Upper lobe of left lung (tissue), 6 donors: ENCODE measurements at regions not wholly inside any gene's neighbourhood (a gene's known extent, or its start where the extent isn't known, plus 50 kb on each side); places are given as distances from the start of the nearest gene placed in this dataset.
A peak's percentile ranks its signal among the peaks of the same experiment; 100 is the strongest.

Source experiments
- ATAC-seq, 2 donors: fragments of 200-7000 bp; cut with Tn5 transposase; one replicate each; pipeline ENCODE4 v1.9.1; 2022; ENCODE audit warnings: mild to moderate bottlenecking in 2 of 2, moderate library complexity in 2 of 2; ENCODE audit not compliant: low FRiP score in 2 of 2
- DNase-seq, 2 donors: peaks; one replicate each; pipeline ENCODE4 v3.0.0-alpha.2; 2019 to 2020
- H3K27ac ChIP-seq, 4 donors: fragments of 200-600 bp; sonication (generic); one replicate each; pipeline ENCODE4 v1.5.1; 2016 to 2019
- H3K27me3 ChIP-seq, 4 donors: fragments of 200-600 bp; sonication (generic); one replicate each; pipeline ENCODE4 v1.5.1; 2017 to 2019
- H3K36me3 ChIP-seq, 4 donors: fragments of 200-600 bp; sonication (generic); one replicate each; pipeline ENCODE4 v1.5.1; 2016 to 2019
- H3K4me1 ChIP-seq, 4 donors: fragments of 200-600 bp; sonication (generic); one replicate each; pipeline ENCODE4 v1.5.1; 2018 to 2019
- H3K4me3 ChIP-seq, 4 donors: fragments of 200-600 bp; sonication (generic); one replicate each; pipeline ENCODE4 v1.5.1; 2017 to 2019; ENCODE audit warnings: mild to moderate bottlenecking in 2 of 4, moderate library complexity in 1 of 4
- H3K9me3 ChIP-seq, 4 donors: fragments of 200-600 bp; sonication (generic); one replicate each; pipeline ENCODE4 v1.5.1; 2018 to 2019
- EP300 ChIP-seq, 4 donors: sonication (generic); formaldehyde crosslinking; IDR thresholded peaks; one replicate each; pipeline ENCODE4 v1.5.1; 2017; ENCODE audit warnings: antibody characterized with exemption in 4 of 4, control low read depth in 2 of 4
- POLR2A ChIP-seq, 4 donors: fragments of 450-650 bp; IDR thresholded peaks; one replicate each; pipeline ENCODE4 v1.5.1; 2016 to 2017; ENCODE audit warnings: antibody characterized with exemption in 4 of 4, mild to moderate bottlenecking in 2 of 4
- POLR2AphosphoS5 ChIP-seq, 2 donors: sonication (generic); formaldehyde crosslinking; IDR thresholded peaks; one replicate each; pipeline ENCODE4 v1.5.1; 2017; ENCODE audit warnings: antibody characterized with exemption in 2 of 2
- WGBS, 2 donors: methylation state at CpG; one replicate each; pipeline ENCODE4 v1.1.5; 2017 to 2018; 5-methylcytosine and 5-hydroxymethylcytosine counted together
- TF ChIP-seq, protein P1 (sequence below), 6 experiments: fragments of 450-650 bp in 4 of 6; fragments of 200-600 bp in 2 of 6; sonication (generic) in 2 of 6; IDR thresholded peaks; one replicate each; pipeline ENCODE4 v1.5.1; 2016 to 2019; ENCODE audit warnings: antibody characterized with exemption in 6 of 6
- donor health status: DM: no; HTN: no; CAD: no; lungs with moderate emphysema.
- donor health status: DM: no; HTN: yes; CAD: no; lungs with severe emphysema.

DNA sequence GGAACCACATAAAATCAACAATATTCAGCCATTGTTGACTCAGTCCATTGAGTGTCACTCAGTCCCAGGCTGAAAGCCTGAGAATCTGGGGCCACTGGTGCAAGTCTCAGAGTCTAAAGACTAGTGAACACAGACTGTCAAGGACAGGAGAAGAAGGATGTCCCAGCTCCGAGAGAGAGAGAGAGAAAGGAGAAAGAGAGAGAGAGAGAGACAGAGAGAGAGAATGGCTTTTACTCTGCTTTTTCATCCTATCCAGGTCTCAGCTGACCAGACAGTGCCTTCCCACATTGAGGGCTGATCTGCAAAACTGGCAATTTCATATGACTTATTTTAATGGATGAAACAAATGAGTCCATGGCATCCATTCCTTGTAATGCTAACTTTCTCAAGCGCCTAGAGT, 984.1 kb downstream of the UQCRFS1 start:
- Histone ChIP-seq H3K9me3 (no peaks in the 10 kb centered on the region), H3K27me3 (no peaks in the 10 kb centered on the region), H3K4me3 (no peak overlapping the region), H3K36me3 (no peaks in the 10 kb centered on the region), H3K4me1 (no peaks in the 10 kb centered on the region), H3K27ac (no peak overlapping the region)
- ATAC-seq (no peak), DNase-seq (no peak)
- no peak for TF ChIP-seq POLR2AphosphoS5 (IDR thresholded peaks at IDR 0.05)
- TF ChIP-seq POLR2A (IDR thresholded peaks at IDR 0.05): no peak
- TF ChIP-seq, protein P1, sequence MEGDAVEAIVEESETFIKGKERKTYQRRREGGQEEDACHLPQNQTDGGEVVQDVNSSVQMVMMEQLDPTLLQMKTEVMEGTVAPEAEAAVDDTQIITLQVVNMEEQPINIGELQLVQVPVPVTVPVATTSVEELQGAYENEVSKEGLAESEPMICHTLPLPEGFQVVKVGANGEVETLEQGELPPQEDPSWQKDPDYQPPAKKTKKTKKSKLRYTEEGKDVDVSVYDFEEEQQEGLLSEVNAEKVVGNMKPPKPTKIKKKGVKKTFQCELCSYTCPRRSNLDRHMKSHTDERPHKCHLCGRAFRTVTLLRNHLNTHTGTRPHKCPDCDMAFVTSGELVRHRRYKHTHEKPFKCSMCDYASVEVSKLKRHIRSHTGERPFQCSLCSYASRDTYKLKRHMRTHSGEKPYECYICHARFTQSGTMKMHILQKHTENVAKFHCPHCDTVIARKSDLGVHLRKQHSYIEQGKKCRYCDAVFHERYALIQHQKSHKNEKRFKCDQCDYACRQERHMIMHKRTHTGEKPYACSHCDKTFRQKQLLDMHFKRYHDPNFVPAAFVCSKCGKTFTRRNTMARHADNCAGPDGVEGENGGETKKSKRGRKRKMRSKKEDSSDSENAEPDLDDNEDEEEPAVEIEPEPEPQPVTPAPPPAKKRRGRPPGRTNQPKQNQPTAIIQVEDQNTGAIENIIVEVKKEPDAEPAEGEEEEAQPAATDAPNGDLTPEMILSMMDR (IDR thresholded peaks at IDR 0.05): no peak
- TF ChIP-seq EP300 (IDR thresholded peaks at IDR 0.05): no peak
- WGBS, 2 donors: 72 to 83% methylated on average over 2 of the region's 2 CpGs

DNA sequence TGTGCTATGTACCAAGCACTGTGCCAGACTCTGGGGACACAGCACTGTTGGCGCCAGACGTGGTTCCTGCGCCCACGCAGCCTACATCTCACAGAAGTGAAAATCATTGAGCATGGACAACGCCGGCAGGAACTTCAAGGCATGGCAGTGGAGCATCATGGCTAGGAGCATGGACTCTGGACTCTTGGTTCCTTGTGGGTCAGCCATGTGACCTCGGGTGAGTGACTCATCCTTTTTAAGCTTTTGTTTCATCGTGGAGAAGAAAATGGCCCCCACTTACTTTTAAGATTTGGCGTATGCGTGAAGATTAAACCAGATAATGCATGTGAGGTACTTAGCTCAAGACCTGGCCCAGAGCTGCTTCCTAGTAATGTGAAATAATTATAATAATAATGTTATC, 988.5 kb downstream of the UQCRFS1 start:
- TF ChIP-seq, protein P1 (IDR thresholded peaks at IDR 0.05): no peak
- no peak for TF ChIP-seq POLR2AphosphoS5 (IDR thresholded peaks at IDR 0.05)
- no peak for TF ChIP-seq POLR2A (IDR thresholded peaks at IDR 0.05)
- TF ChIP-seq EP300 (IDR thresholded peaks at IDR 0.05): no peak

DNA sequence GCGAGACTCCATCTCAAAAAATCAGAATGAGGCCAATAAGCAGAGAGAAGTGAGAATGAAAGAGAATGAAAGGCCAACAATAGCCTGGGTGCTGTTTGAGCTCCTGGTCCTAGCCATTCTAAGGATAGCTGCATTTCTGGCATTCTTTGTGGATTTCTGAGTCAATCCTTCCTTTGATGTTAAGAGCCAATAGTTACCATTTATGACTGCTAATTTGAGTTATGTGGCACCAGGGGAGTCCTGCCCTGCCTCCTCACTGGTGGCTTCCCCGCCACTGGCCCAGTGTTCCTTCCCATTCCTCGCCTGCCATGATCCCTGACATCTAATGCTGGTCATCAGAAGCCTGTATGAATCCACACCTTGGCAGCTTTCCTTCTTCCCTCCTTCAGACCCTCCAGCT, 991.2 kb downstream of the UQCRFS1 start:
- 73 to 76% methylated on average over 3 of the region's 3 CpGs for WGBS, 2 donors
- no peaks in the 10 kb centered on the region for H3K36me3 ChIP-seq
- no peaks in the 10 kb centered on the region for H3K9me3 ChIP-seq
- H3K4me1 ChIP-seq: no peaks in the 10 kb centered on the region
- H3K4me3 ChIP-seq: no peak overlapping the region
- no peak for DNase-seq
- no peak overlapping the region for H3K27ac ChIP-seq
- TF ChIP-seq EP300 (IDR thresholded peaks at IDR 0.05) (no peak), POLR2A (IDR thresholded peaks at IDR 0.05) (no peak), POLR2AphosphoS5 (IDR thresholded peaks at IDR 0.05) (no peak)
- TF ChIP-seq, protein P1 (IDR thresholded peaks at IDR 0.05): no peak
- H3K27me3 ChIP-seq: no peaks in the 10 kb centered on the region
- ATAC-seq: no peak

More for the DNA sequence above, 988.5 kb downstream of the UQCRFS1 start:
- Histone ChIP-seq H3K36me3 (no peaks in the 10 kb centered on the region), H3K27me3 (no peaks in the 10 kb centered on the region), H3K27ac (no peak overlapping the region), H3K4me3 (no peak overlapping the region), H3K4me1 (no peaks in the 10 kb centered on the region), H3K9me3 (no peaks in the 10 kb centered on the region)
- no peak for DNase-seq
- WGBS, 2 donors: 84 to 88% methylated on average over 4 to 10 of the region's 10 CpGs
- ATAC-seq: peak in 1 of 2 donors; percentile 10

DNA sequence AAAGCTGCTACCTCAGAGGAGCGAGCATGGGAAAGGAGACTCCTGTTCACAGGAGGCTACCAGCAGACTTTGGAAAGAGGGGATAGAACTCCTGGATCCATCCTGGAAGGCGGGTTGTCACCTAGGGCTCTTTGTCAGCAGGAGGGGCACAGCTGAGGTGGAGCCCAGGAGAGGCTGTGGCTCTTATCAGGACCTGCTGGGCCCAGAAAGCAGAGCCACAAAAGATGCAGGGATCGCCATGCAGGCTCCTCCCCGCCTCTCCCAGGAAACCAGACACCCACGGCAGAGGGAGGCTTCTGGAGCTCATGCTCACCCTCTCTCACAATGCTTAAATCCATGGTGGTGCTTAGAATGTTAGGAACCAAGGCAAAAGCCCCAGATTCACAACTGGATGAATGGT, 994.2 kb downstream of the UQCRFS1 start:
- H3K9me3 ChIP-seq: no peaks in the 10 kb centered on the region
- no peak for TF ChIP-seq POLR2AphosphoS5 (IDR thresholded peaks at IDR 0.05)
- TF ChIP-seq POLR2A (IDR thresholded peaks at IDR 0.05): no peak
- TF ChIP-seq, protein P1 (IDR thresholded peaks at IDR 0.05): no peak
- TF ChIP-seq EP300 (IDR thresholded peaks at IDR 0.05): no peak
- H3K27ac ChIP-seq: no peak overlapping the region
- H3K4me1 ChIP-seq: no peaks in the 10 kb centered on the region
- H3K4me3 ChIP-seq: no peak overlapping the region
- H3K36me3 ChIP-seq: no peaks in the 10 kb centered on the region
- DNase-seq: no peak
- H3K27me3 ChIP-seq: no peaks in the 10 kb centered on the region
- 38 to 40% methylated on average over 5 of the region's 5 CpGs for WGBS, 2 donors
- ATAC-seq: no peak

DNA sequence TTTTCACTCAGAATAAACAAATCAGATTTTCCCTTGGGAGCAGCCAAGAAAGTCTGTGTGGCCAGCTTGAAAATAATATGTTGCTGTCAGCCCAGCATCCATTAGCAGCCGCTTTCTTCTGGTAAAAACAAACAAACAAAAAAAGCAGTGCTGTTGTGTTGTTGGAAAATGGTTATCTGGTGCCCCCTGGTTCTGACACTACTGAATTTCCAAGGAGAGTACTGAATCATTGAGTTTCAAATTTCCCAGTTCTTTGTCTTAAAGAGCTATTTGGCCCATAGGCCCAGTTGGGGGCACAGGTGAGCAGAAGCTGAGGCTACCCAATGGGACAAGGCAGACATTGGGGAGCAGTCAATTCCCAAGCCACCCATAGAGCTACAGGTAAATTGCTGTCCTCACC, 995.9 kb downstream of the UQCRFS1 start:
- Histone ChIP-seq H3K9me3 (no peaks in the 10 kb centered on the region), H3K27me3 (no peaks in the 10 kb centered on the region), H3K27ac (no peak overlapping the region), H3K4me1 (no peaks in the 10 kb centered on the region), H3K4me3 (no peak overlapping the region), H3K36me3 (no peaks in the 10 kb centered on the region)
- DNase-seq: no peak
- no peak for ATAC-seq
- WGBS, 2 donors: 12 to 32% methylated on average over 1 of the region's 1 CpG
- no peak for TF ChIP-seq EP300 (IDR thresholded peaks at IDR 0.05)
- TF ChIP-seq, protein P1 (IDR thresholded peaks at IDR 0.05): no peak
- no peak for TF ChIP-seq POLR2AphosphoS5 (IDR thresholded peaks at IDR 0.05)
- no peak for TF ChIP-seq POLR2A (IDR thresholded peaks at IDR 0.05)
